SK-N-SH (cell line): ENCODE measurements at regions not wholly inside any gene's neighbourhood (a gene's known extent, or its start where the extent isn't known, plus 50 kb on each side); places are given as distances from the start of the nearest gene placed in this dataset.

ENCODE experiments used
- CHD2 ChIP-seq: fragments of 150-350 bp; IDR thresholded peaks from 2 replicates; pipeline ENCODE4 v1.6.1; 2018; ENCODE audit warnings: low read length; ENCODE audit not compliant: partially characterized antibody
- EP300 ChIP-seq, 2 experiments: IDR thresholded peaks; 2 replicates each; pipeline versions ENCODE4 v1.4.0 to v1.6.1; 2012; ENCODE audit warnings: borderline replicate concordance in 1 of 2, low read depth in 1 of 2, low read length in 1 of 2
- FOXM1 ChIP-seq: IDR thresholded peaks from 2 replicates; pipeline ENCODE4 v1.4.0; 2012; ENCODE audit warnings: low read depth, mild to moderate bottlenecking
- MXI1 ChIP-seq: IDR thresholded peaks from 2 replicates; pipeline ENCODE4 v1.6.1; 2012; ENCODE audit warnings: mild to moderate bottlenecking, low read depth, low read length, improper control_type of control experiment
- POLR2AphosphoS5 ChIP-seq: IDR thresholded peaks from 2 replicates; pipeline ENCODE4 v1.6.1; 2012; ENCODE audit warnings: low read depth, low read length
- RFX5 ChIP-seq: IDR thresholded peaks from 2 replicates; pipeline ENCODE4 v1.6.1; 2012; ENCODE audit warnings: mild to moderate bottlenecking, improper control_type of control experiment, low read length
- SMC3 ChIP-seq: IDR thresholded peaks from 2 replicates; pipeline ENCODE4 v1.6.1; 2012; ENCODE audit warnings: low read depth, low read length, improper control_type of control experiment
- TF ChIP-seq, protein P1 (sequence below): IDR thresholded peaks from 2 replicates; pipeline ENCODE4 v1.6.1; 2012; ENCODE audit warnings: mild to moderate bottlenecking, low read depth, low read length, moderate library complexity
- TF ChIP-seq, protein P2 (sequence below): IDR thresholded peaks from 2 replicates; pipeline ENCODE4 v1.4.0; 2012; ENCODE audit warnings: low read depth, borderline replicate concordance
- TF ChIP-seq, protein P3 (sequence below): fragments of 200-600 bp; sonication (generic); IDR thresholded peaks from 2 replicates; pipeline ENCODE4 v1.6.1; 2017; ENCODE audit warnings: antibody characterized with exemption, mild to moderate bottlenecking, moderate library complexity
- TF ChIP-seq, protein P4 (sequence below): IDR thresholded peaks from 2 replicates; pipeline ENCODE4 v1.4.0; 2012; ENCODE audit warnings: low read depth

DNA sequence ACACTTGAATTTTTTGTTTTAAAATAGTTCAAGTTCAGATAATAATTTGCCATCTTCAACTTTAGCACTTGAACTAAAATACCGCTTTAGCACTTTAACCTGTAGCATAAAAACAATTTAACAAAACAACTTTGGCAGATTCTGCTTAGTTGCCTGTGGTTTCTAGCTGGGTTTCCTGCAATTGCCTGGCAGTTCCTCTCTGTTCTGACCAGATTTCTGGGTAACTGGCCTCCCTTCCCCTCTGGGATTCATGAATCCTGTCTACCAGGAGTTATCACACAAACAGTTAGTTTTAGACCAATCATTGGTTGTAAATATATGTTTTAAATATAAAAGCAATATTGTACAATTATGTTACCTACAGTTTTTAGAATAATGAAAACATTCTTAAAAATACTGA lies 89.8 kb upstream of the HDAC9 start:
- TF ChIP-seq, protein P1, sequence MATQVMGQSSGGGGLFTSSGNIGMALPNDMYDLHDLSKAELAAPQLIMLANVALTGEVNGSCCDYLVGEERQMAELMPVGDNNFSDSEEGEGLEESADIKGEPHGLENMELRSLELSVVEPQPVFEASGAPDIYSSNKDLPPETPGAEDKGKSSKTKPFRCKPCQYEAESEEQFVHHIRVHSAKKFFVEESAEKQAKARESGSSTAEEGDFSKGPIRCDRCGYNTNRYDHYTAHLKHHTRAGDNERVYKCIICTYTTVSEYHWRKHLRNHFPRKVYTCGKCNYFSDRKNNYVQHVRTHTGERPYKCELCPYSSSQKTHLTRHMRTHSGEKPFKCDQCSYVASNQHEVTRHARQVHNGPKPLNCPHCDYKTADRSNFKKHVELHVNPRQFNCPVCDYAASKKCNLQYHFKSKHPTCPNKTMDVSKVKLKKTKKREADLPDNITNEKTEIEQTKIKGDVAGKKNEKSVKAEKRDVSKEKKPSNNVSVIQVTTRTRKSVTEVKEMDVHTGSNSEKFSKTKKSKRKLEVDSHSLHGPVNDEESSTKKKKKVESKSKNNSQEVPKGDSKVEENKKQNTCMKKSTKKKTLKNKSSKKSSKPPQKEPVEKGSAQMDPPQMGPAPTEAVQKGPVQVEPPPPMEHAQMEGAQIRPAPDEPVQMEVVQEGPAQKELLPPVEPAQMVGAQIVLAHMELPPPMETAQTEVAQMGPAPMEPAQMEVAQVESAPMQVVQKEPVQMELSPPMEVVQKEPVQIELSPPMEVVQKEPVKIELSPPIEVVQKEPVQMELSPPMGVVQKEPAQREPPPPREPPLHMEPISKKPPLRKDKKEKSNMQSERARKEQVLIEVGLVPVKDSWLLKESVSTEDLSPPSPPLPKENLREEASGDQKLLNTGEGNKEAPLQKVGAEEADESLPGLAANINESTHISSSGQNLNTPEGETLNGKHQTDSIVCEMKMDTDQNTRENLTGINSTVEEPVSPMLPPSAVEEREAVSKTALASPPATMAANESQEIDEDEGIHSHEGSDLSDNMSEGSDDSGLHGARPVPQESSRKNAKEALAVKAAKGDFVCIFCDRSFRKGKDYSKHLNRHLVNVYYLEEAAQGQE = no peak
- TF ChIP-seq FOXM1 (no peak), RFX5 (no peak), POLR2AphosphoS5 (no peak), SMC3 (no peak), CHD2 (no peak), EP300 (IDR thresholded peaks at IDR 0.05; ENCODE audit: borderline replicate concordance in 1 of 2, low read depth in 1 of 2, low read length in 1 of 2) (no peak), MXI1 (no peak)
- TF ChIP-seq, protein P2, sequence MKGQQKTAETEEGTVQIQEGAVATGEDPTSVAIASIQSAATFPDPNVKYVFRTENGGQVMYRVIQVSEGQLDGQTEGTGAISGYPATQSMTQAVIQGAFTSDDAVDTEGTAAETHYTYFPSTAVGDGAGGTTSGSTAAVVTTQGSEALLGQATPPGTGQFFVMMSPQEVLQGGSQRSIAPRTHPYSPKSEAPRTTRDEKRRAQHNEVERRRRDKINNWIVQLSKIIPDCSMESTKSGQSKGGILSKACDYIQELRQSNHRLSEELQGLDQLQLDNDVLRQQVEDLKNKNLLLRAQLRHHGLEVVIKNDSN = no peak
- TF ChIP-seq, protein P3, sequence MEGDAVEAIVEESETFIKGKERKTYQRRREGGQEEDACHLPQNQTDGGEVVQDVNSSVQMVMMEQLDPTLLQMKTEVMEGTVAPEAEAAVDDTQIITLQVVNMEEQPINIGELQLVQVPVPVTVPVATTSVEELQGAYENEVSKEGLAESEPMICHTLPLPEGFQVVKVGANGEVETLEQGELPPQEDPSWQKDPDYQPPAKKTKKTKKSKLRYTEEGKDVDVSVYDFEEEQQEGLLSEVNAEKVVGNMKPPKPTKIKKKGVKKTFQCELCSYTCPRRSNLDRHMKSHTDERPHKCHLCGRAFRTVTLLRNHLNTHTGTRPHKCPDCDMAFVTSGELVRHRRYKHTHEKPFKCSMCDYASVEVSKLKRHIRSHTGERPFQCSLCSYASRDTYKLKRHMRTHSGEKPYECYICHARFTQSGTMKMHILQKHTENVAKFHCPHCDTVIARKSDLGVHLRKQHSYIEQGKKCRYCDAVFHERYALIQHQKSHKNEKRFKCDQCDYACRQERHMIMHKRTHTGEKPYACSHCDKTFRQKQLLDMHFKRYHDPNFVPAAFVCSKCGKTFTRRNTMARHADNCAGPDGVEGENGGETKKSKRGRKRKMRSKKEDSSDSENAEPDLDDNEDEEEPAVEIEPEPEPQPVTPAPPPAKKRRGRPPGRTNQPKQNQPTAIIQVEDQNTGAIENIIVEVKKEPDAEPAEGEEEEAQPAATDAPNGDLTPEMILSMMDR = no peak
- TF ChIP-seq, protein P4, sequence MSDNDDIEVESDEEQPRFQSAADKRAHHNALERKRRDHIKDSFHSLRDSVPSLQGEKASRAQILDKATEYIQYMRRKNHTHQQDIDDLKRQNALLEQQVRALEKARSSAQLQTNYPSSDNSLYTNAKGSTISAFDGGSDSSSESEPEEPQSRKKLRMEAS = no peak
